T-helper 2 cell treated with Interferon-gamma antibody and Interleukin-4, amounts not matched to agents 5 μg/mL and 100 μg/mL, for 36 hours (primary cell): ENCODE measurements at regions not wholly inside any gene's neighbourhood (a gene's known extent, or its start where the extent isn't known, plus 50 kb on each side); places are given as distances from the start of the nearest gene placed in this dataset.

ENCODE experiments used
- DNase-seq: peaks from one replicate; pipeline ENCODE4 v3.0.0; 2021; ENCODE audit warnings: low spot score
- H3K27ac Mint-ChIP-seq: one replicate; pipeline ENCODE4 v1.8.0; 2021; ENCODE audit warnings: mild to moderate bottlenecking, mixed read lengths
- H3K27me3 Mint-ChIP-seq: one replicate; pipeline ENCODE4 v1.8.0; 2021; ENCODE audit warnings: low read depth, mixed read lengths
- H3K36me3 Mint-ChIP-seq: one replicate; pipeline ENCODE4 v1.8.0; 2021; ENCODE audit warnings: low read depth, mixed read lengths
- H3K4me1 Mint-ChIP-seq: one replicate; pipeline ENCODE4 v1.8.0; 2021; ENCODE audit warnings: low read depth, mixed read lengths
- H3K4me3 Mint-ChIP-seq: one replicate; pipeline ENCODE4 v1.8.0; 2022; ENCODE audit warnings: mild to moderate bottlenecking, moderate library complexity, mixed read lengths
- H3K9me3 Mint-ChIP-seq: one replicate; pipeline ENCODE4 v1.8.0; 2021; ENCODE audit warnings: mixed read lengths

DNA sequence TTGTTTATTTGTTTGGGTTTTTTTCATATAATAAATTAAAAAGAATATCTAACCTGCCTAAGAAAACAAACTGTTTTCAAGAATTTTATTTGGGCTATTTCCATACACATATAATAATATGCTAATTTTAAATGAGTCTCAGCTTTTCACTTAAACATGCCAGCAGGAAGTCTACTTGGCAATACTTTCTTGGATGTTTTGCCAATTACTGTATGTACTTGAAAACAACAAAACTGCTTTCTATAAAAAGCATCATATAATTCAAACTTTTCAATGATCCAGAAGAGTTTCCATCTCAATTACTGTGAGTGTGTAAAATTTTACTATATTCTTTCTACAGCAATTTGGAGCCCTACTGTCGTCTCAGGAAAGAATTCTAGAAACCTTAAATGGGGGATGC, 961.2 kb downstream of the PCDH17 start:
- peaks cover 21% of the 10 kb centered on the region for H3K9me3 Mint-ChIP-seq
- no peak for DNase-seq
- no peak overlapping the region for H3K27ac Mint-ChIP-seq
- H3K4me1 Mint-ChIP-seq, result no peaks in the 10 kb centered on the region
- H3K27me3 Mint-ChIP-seq, result no peaks in the 10 kb centered on the region
- H3K36me3 Mint-ChIP-seq, result no peaks in the 10 kb centered on the region
- H3K4me3 Mint-ChIP-seq, result no peak overlapping the region

GRCh38 chr13:58594747-58595600, 963.4 kb downstream of the PCDH17 start:
- DNase-seq, result no peak
- H3K4me1 Mint-ChIP-seq, result no peaks in the 10 kb centered on the region
- no peaks in the 10 kb centered on the region for H3K27me3 Mint-ChIP-seq
- no peak overlapping the region for H3K27ac Mint-ChIP-seq
- no peak overlapping the region for H3K4me3 Mint-ChIP-seq
- H3K36me3 Mint-ChIP-seq, result no peaks in the 10 kb centered on the region
- H3K9me3 Mint-ChIP-seq, result peaks cover 23% of the 10 kb centered on the region

GRCh38 chr13:58597552-58597951, 966.0 kb downstream of the PCDH17 start:
- no peak overlapping the region for H3K4me3 Mint-ChIP-seq
- no peaks in the 10 kb centered on the region for H3K27me3 Mint-ChIP-seq
- H3K4me1 Mint-ChIP-seq, result no peaks in the 10 kb centered on the region
- no peak for DNase-seq
- H3K9me3 Mint-ChIP-seq, result peaks cover 34% of the 10 kb centered on the region
- H3K27ac Mint-ChIP-seq, result no peak overlapping the region
- no peaks in the 10 kb centered on the region for H3K36me3 Mint-ChIP-seq

GRCh38 chr13:58598241-58598640, 966.7 kb downstream of the PCDH17 start:
- H3K36me3 Mint-ChIP-seq, result no peaks in the 10 kb centered on the region
- no peak for DNase-seq
- no peaks in the 10 kb centered on the region for H3K27me3 Mint-ChIP-seq
- H3K27ac Mint-ChIP-seq, result no peak overlapping the region
- H3K9me3 Mint-ChIP-seq, result peaks cover 31% of the 10 kb centered on the region
- no peaks in the 10 kb centered on the region for H3K4me1 Mint-ChIP-seq
- H3K4me3 Mint-ChIP-seq, result no peak overlapping the region

- no peaks in the 10 kb centered on the region for H3K36me3 Mint-ChIP-seq
- no peak overlapping the region for H3K27ac Mint-ChIP-seq
- DNase-seq, result no peak
- no peaks in the 10 kb centered on the region for H3K4me1 Mint-ChIP-seq
- H3K27me3 Mint-ChIP-seq, result no peaks in the 10 kb centered on the region
- H3K4me3 Mint-ChIP-seq, result no peak overlapping the region
- H3K9me3 Mint-ChIP-seq, result peaks cover 52% of the 10 kb centered on the region
These were observed 979.6 kb downstream of the PCDH17 start for GRCh38 chr13:58611117-58611516.

DNA sequence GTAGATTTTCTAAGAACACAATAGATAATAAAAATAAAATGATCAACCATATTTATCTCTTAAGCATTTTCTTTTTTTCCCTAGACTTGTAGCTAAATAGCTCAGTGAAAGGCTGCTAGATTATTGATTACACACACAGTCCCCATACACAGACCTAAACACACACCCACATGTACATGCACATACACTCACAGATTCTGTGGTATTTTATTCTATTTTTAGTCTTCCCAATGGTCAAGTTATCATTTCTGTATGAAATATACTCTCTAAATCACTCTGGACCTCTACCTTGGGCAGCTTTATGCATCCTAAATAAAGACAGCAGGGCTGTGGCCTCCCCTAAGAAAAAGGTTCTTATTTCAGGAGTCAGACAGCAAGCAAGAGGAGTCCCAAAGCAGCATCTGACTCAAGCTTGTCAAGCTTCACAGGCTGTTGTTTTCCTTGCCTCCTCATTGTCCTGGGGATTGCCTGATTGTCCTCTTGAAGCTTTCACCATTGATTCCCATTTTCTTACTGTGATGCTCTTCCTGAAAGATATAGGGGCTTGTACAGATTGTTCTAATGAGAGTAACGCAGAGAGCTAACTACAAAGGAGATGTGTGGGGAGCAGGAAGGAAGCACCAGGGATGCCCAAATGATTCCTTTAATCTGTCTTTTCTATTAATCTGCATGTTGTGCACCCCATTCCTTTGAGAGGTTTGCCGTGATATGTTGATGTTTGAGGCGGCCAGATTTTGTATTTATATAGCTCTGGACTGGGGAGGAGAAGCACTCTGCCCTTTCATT, 986.5 kb downstream of the PCDH17 start:
- Mint-ChIP-seq H3K27me3 (no peaks in the 10 kb centered on the region), H3K27ac (no peak overlapping the region), H3K36me3 (no peaks in the 10 kb centered on the region), H3K9me3 (peaks cover 37% of the 10 kb centered on the region), H3K4me1 (no peaks in the 10 kb centered on the region), H3K4me3 (no peak overlapping the region)
- DNase-seq, result no peak

GRCh38 chr13:58619396-58620113, 988.0 kb downstream of the PCDH17 start:
- H3K36me3 Mint-ChIP-seq, result no peaks in the 10 kb centered on the region
- no peak for DNase-seq
- no peaks in the 10 kb centered on the region for H3K4me1 Mint-ChIP-seq
- no peaks in the 10 kb centered on the region for H3K27me3 Mint-ChIP-seq
- no peak overlapping the region for H3K4me3 Mint-ChIP-seq
- no peak overlapping the region for H3K27ac Mint-ChIP-seq
- H3K9me3 Mint-ChIP-seq, result peaks cover 28% of the 10 kb centered on the region

DNA sequence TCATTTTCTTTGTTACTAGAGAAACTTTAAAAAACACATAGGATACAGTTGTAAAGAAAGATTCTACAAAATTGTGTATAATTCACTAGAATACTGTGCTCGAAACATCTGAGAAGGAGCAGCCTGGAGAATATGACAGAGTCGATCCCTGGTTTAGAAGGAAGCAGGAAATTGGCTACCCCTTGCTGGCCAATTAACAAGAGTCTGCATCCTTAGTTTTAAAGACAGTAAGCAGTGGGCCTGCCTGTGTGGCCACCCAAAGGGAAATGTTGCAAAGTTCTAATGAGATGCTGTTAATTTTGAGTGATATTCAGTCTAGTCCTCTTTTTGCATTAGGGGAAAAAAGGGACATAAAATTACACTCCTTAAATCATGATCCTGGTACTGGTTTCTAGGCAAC, 988.6 kb downstream of the PCDH17 start:
- H3K36me3 Mint-ChIP-seq, result no peaks in the 10 kb centered on the region
- H3K4me3 Mint-ChIP-seq, result no peak overlapping the region
- H3K27ac Mint-ChIP-seq, result no peak overlapping the region
- H3K27me3 Mint-ChIP-seq, result no peaks in the 10 kb centered on the region
- no peak for DNase-seq
- peaks cover 23% of the 10 kb centered on the region for H3K9me3 Mint-ChIP-seq
- no peaks in the 10 kb centered on the region for H3K4me1 Mint-ChIP-seq

- Mint-ChIP-seq H3K27me3 (no peaks in the 10 kb centered on the region), H3K9me3 (peaks cover 47% of the 10 kb centered on the region), H3K4me3 (no peak overlapping the region), H3K27ac (no peak overlapping the region), H3K36me3 (no peaks in the 10 kb centered on the region), H3K4me1 (no peaks in the 10 kb centered on the region)
- DNase-seq, result no peak
These were observed 994.3 kb downstream of the PCDH17 start for GRCh38 chr13:58625703-58626389.

DNA sequence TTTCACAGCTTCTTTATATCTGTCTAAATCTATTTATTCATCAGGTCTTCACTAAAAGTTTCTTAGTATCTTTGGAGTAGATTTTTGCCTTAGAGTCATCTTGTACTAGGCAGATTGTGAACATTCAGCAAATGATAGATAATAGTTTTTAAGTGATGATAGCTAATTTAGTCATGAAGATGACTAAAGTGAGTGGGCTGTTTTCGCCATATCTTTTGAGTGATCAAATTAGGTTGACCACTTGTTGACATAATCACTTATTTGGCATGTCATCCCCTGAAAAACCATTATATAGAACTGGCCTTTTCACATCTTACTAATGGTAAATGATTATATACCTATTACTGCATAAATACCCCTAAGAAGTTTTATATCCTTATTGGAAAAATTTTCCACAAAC, 999.2 kb downstream of the PCDH17 start:
- peaks cover 39% of the 10 kb centered on the region for H3K9me3 Mint-ChIP-seq
- no peaks in the 10 kb centered on the region for H3K36me3 Mint-ChIP-seq
- DNase-seq, result no peak
- H3K27me3 Mint-ChIP-seq, result no peaks in the 10 kb centered on the region
- H3K4me3 Mint-ChIP-seq, result no peak overlapping the region
- H3K27ac Mint-ChIP-seq, result no peak overlapping the region
- H3K4me1 Mint-ChIP-seq, result no peaks in the 10 kb centered on the region

DNA sequence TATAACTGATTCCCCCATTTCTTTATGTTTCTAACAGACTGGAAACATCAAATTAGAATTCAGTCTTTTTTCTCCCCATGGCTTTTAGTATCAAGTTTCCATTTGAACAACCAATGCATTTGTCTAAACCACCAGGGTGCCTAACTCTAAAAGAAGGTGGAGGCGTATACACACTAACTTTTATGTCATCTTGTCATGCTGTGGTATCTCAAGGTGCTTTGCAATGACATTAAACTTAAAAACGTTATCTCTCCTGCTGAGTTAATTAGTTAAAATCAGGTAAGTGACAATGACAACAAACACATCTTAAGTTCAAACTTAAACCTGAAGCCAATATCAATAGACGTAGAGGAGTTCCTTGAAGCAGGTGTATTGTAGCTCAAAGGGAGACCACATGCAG, 1001.7 kb downstream of the PCDH17 start:
- no peaks in the 10 kb centered on the region for H3K36me3 Mint-ChIP-seq
- H3K9me3 Mint-ChIP-seq, result peaks cover 16% of the 10 kb centered on the region
- no peak overlapping the region for H3K4me3 Mint-ChIP-seq
- H3K27ac Mint-ChIP-seq, result no peak overlapping the region
- H3K27me3 Mint-ChIP-seq, result no peaks in the 10 kb centered on the region
- H3K4me1 Mint-ChIP-seq, result no peaks in the 10 kb centered on the region
- DNase-seq, result no peak

DNA sequence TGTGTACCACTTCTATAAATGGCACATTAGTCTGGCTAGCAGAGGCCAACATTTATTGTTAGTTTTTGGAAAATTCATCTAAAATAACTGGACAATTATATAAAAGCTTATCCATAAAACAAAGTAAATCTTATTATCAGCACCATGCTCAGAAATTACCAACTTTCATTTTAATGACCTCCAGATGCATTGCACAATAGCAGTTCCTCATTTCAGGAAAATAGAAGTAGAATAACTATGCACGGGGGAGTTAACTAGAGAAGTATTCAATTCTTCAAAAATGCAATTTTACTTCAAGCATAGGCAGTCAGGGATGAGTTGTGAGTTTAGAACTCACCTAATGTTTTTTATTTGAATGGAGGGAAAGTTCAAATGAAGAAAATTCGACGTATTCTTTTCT, 1023.5 kb downstream of the PCDH17 start:
- Mint-ChIP-seq H3K27ac (no peak overlapping the region), H3K9me3 (no peaks in the 10 kb centered on the region), H3K4me3 (no peak overlapping the region), H3K27me3 (no peaks in the 10 kb centered on the region), H3K4me1 (no peaks in the 10 kb centered on the region), H3K36me3 (no peaks in the 10 kb centered on the region)
- no peak for DNase-seq

DNA sequence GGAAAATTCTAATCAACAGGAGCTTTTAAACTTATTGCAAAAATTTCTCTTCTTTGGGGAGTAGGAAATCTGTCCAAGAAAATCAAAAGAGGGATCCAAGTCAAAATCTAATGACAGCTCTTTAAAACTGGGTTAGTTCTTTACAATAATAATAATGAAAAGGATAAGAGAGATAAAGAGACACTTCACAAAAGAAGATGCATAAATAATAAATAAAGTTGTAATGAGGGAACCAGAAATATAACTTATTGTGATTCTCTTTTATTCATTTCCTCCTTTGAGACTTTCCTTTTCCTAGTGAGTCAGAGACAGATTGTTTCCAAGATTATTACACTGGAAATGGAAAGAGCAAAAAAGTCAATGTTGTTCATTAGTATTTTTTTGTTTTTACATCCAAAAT, 1029.3 kb downstream of the PCDH17 start:
- DNase-seq, result no peak
- H3K4me1 Mint-ChIP-seq, result no peaks in the 10 kb centered on the region
- peaks cover 20% of the 10 kb centered on the region for H3K9me3 Mint-ChIP-seq
- H3K4me3 Mint-ChIP-seq, result no peak overlapping the region
- H3K27me3 Mint-ChIP-seq, result no peaks in the 10 kb centered on the region
- H3K27ac Mint-ChIP-seq, result no peak overlapping the region
- H3K36me3 Mint-ChIP-seq, result no peaks in the 10 kb centered on the region
